ENCODE measurements at regions not wholly inside any gene's neighbourhood (a gene's known extent, or its start where the extent isn't known, plus 50 kb on each side); places are given as distances from the start of the nearest gene placed in this dataset.
A peak's percentile ranks its signal among the peaks of the same experiment; 100 is the strongest.
"Not testable (repeated sequence)": the region's sequence is repeated elsewhere in the genome, so short reads cannot be mapped to it uniquely, and the experiment has no call there.

DNA sequence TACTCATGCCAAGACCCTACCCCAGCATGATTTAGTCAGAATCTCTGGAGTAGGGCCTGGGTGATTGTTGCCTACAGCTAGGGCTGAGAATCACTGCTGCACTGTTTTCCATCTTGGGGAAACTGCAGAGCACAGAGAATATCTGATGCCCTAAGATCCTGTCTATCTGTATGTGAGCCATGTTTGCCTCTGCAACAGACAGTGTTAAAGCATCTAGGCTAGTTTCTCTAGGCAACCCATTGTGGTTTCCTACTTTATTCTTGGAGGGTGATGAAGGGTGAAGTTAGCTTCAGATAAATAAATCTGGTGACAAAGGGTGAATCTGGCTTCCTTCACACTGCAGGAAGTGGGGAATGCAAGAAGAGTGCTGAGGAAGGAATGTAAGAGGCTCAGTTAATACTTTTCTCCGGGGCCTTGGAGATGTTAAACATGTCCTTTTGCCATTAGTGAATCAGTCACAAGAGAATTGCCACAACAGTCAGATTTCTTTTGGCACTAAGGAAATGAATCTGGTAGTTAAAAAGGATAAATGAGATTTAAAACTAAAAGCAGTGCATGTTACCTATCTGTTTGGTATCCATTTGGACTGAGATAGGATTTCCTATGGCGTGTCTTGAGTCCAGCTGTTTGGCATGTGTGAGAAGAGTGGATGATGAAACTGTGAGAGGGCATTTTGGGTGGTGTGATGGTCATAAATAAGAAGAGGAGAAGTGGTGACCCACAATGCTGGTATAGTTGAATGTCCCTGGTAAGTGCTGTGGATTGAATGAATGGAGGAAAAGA is 119.6 kb upstream of the IKBKE start:
- intact Hi-C loops (cut with micrococcal nuclease; ENCODE audit: unreplicated experiment); H2AFZ ChIP-seq (ENCODE audit: low read length); H3K4me1 ChIP-seq (ENCODE audit: insufficient read depth, low read length); H3K79me2 ChIP-seq (ENCODE audit: insufficient read depth, low read length); ATAC-seq; DNase-seq (ENCODE audit: low spot score); H3K27me3 ChIP-seq (ENCODE audit: control insufficient read depth in 1 of 2, insufficient read depth in 2 of 2, low read length in 2 of 2); H4K20me1 ChIP-seq (ENCODE audit: insufficient read depth, low read length); in situ Hi-C loops (cut with HindIII; ENCODE audit: extremely low pct_ligation_motif_present, low pct_unique_long_range_greater_than_20kb); H3K4me2 ChIP-seq (ENCODE audit: low read depth, low read length); POLR2A ChIA-PET; H3K4me3 ChIP-seq (replicated peaks in 1 of 3; ENCODE audit: insufficient read depth in 1 of 3, low read depth in 2 of 3, low read length in 3 of 3); CTCF ChIA-PET (ENCODE audit: low intra/inter-chr PET ratio, low total read pairs); BruUV-seq (replicated peaks); H3K9ac ChIP-seq (ENCODE audit: insufficient read depth, low read depth, low read length); H3K36me3 ChIP-seq (replicated peaks in 1 of 2; ENCODE audit: control insufficient read depth in 1 of 2, insufficient read depth in 2 of 2, low read length in 2 of 2); H3K9me3 ChIP-seq (ENCODE audit: low read length); H3K27ac ChIP-seq (ENCODE audit: extremely low read length, insufficient read depth, low read length); FAIRE-seq: not testable (repeated sequence)
- 88% methylated on average over 2 of the region's 2 CpGs for WGBS (ENCODE audit: low lambda C conversion rate)

DNA sequence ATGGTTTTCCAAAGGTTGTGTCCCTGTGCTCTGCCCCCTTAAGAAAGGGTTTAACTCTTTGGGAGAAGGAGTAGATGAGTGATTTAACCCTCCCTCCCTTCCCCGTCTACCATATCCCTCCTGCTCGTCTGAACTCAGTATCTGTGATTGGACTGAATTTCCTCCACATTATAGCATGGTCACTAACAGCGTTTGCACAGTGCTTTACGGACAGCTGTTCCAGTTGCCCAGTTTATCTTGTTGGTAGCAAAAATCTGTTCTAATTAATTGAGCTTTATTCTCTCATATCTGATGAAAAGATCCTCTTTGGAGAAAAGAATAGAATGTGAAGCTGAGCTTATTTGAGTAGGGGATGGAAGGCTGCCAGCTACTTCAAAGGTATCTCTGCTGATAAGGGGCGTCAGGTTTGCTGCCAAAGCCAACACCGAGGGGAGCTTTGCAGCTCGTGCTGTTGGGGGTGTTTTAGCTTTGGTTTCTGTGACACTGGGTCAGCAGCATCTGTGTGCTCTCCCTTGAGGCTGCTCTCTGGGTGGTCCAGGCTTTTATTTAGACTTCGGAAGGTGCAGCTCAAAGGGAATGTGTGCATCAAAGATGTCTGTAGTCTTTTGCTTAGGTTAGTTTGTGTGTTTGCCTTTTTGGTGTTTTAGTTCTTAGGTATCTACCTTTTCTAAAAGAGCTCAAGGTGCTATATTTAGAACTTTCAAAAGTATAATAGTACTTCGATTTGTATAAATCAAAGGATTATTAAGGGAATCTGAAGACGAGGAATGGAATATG is 118.8 kb upstream of the IKBKE start:
- H3K9ac ChIP-seq (ENCODE audit: insufficient read depth, low read depth, low read length); H3K79me2 ChIP-seq (ENCODE audit: insufficient read depth, low read length); POLR2A ChIA-PET; BruUV-seq (replicated peaks); H4K20me1 ChIP-seq (ENCODE audit: insufficient read depth, low read length); H3K36me3 ChIP-seq (replicated peaks in 1 of 2; ENCODE audit: control insufficient read depth in 1 of 2, insufficient read depth in 2 of 2, low read length in 2 of 2); H3K27me3 ChIP-seq (ENCODE audit: control insufficient read depth in 1 of 2, insufficient read depth in 2 of 2, low read length in 2 of 2); H3K4me1 ChIP-seq (ENCODE audit: insufficient read depth, low read length); H2AFZ ChIP-seq (ENCODE audit: low read length); H3K27ac ChIP-seq (ENCODE audit: extremely low read length, insufficient read depth, low read length); intact Hi-C loops (cut with micrococcal nuclease; ENCODE audit: unreplicated experiment); H3K4me3 ChIP-seq (replicated peaks in 1 of 3; ENCODE audit: insufficient read depth in 1 of 3, low read depth in 2 of 3, low read length in 3 of 3); H3K9me3 ChIP-seq (ENCODE audit: low read length); CTCF ChIA-PET (ENCODE audit: low intra/inter-chr PET ratio, low total read pairs); H3K4me2 ChIP-seq (ENCODE audit: low read depth, low read length); DNase-seq (ENCODE audit: low spot score); in situ Hi-C loops (cut with HindIII; ENCODE audit: extremely low pct_ligation_motif_present, low pct_unique_long_range_greater_than_20kb): not testable (repeated sequence)
- FAIRE-seq (peak; percentile 63), ATAC-seq (peak; percentile 86)
- WGBS (ENCODE audit: low lambda C conversion rate), result 38% methylated on average over 4 of the region's 10 CpGs

DNA sequence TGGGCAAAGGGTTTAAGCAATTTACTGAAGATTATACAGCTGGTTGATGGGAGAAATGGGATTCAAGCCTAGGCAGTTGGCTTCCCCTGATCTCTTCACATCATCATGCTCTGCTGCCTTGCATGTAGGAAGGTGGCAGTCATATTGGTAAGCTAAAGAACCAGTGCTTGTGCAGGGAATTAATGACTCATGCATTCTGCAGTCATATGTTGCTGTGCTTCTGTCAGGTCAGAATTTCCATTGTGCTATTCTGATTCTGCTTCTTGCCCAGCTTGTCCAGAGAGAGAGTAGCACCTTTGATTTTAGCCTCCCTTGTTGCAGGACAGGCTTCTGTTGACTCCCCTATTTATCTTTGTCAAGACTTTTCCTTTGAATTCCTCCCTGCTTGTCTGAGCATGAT is 114.0 kb upstream of the IKBKE start:
- ATAC-seq; H3K27me3 ChIP-seq (ENCODE audit: control insufficient read depth in 1 of 2, insufficient read depth in 2 of 2, low read length in 2 of 2); in situ Hi-C loops (cut with HindIII; ENCODE audit: extremely low pct_ligation_motif_present, low pct_unique_long_range_greater_than_20kb); H4K20me1 ChIP-seq (ENCODE audit: insufficient read depth, low read length); H3K4me3 ChIP-seq (replicated peaks in 1 of 3; ENCODE audit: insufficient read depth in 1 of 3, low read depth in 2 of 3, low read length in 3 of 3); H3K9me3 ChIP-seq (ENCODE audit: low read length); H3K36me3 ChIP-seq (replicated peaks in 1 of 2; ENCODE audit: control insufficient read depth in 1 of 2, insufficient read depth in 2 of 2, low read length in 2 of 2); H3K4me2 ChIP-seq (ENCODE audit: low read depth, low read length); BruUV-seq (replicated peaks); H3K4me1 ChIP-seq (ENCODE audit: insufficient read depth, low read length); H3K27ac ChIP-seq (ENCODE audit: extremely low read length, insufficient read depth, low read length); POLR2A ChIA-PET; H3K9ac ChIP-seq (ENCODE audit: insufficient read depth, low read depth, low read length); FAIRE-seq; H3K79me2 ChIP-seq (ENCODE audit: insufficient read depth, low read length); H2AFZ ChIP-seq (ENCODE audit: low read length); CTCF ChIA-PET (ENCODE audit: low intra/inter-chr PET ratio, low total read pairs); intact Hi-C loops (cut with micrococcal nuclease; ENCODE audit: unreplicated experiment): not testable (repeated sequence)
- DNase-seq (ENCODE audit: low spot score), result peak; percentile 10

DNA sequence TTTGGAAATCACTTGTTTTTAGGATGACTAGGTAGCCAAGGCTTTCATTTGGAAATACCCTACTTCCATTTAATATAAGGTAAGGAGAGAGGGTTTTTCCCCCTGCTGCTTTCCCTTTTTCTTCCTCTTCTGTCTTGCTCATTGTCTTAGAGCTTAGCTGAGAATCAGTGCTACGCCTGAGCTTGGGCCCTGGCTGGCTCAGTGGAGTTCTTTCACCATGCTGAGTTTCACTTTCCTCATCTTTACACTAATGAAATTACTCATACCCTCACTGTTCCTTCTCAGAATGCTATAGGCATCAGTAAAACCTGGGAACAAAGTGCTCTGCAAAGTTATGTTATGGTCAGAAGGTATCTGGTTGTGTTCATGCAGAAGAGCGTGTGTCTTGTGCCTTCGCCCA is 112.3 kb upstream of the IKBKE start:
- ATAC-seq, result not testable (repeated sequence)

More for the DNA sequence above, 112.3 kb upstream of the IKBKE start:
- H3K4me2 ChIP-seq (ENCODE audit: low read depth, low read length); H3K79me2 ChIP-seq (ENCODE audit: insufficient read depth, low read length); H3K36me3 ChIP-seq (replicated peaks in 1 of 2; ENCODE audit: control insufficient read depth in 1 of 2, insufficient read depth in 2 of 2, low read length in 2 of 2); BruUV-seq (replicated peaks); in situ Hi-C loops (cut with HindIII; ENCODE audit: extremely low pct_ligation_motif_present, low pct_unique_long_range_greater_than_20kb); H3K4me3 ChIP-seq (replicated peaks in 1 of 3; ENCODE audit: insufficient read depth in 1 of 3, low read depth in 2 of 3, low read length in 3 of 3); H3K4me1 ChIP-seq (ENCODE audit: insufficient read depth, low read length); CTCF ChIA-PET (ENCODE audit: low intra/inter-chr PET ratio, low total read pairs); H4K20me1 ChIP-seq (ENCODE audit: insufficient read depth, low read length); H3K27ac ChIP-seq (ENCODE audit: extremely low read length, insufficient read depth, low read length); intact Hi-C loops (cut with micrococcal nuclease; ENCODE audit: unreplicated experiment); H2AFZ ChIP-seq (ENCODE audit: low read length); POLR2A ChIA-PET; H3K27me3 ChIP-seq (ENCODE audit: control insufficient read depth in 1 of 2, insufficient read depth in 2 of 2, low read length in 2 of 2); FAIRE-seq; H3K9ac ChIP-seq (ENCODE audit: insufficient read depth, low read depth, low read length); H3K9me3 ChIP-seq (ENCODE audit: low read length); DNase-seq (ENCODE audit: low spot score): not testable (repeated sequence)
- 96% methylated on average over 1 of the region's 3 CpGs for WGBS (ENCODE audit: low lambda C conversion rate)

All from HepG2 (cell line).